Astrocyte (in vitro differentiated cells and primary cell): ENCODE measurements at regions not wholly inside any gene's neighbourhood (a gene's known extent, or its start where the extent isn't known, plus 50 kb on each side); places are given as distances from the start of the nearest gene placed in this dataset.

Source experiments
- EZH2 ChIP-seq: IDR thresholded peaks from 2 replicates; pipeline ENCODE4 v1.6.1; 2012; ENCODE audit warnings: mild to moderate bottlenecking, low read length, inconsistent platforms; ENCODE audit not compliant: insufficient read depth
- TF ChIP-seq, protein P1 (sequence below): IDR thresholded peaks from 2 replicates; pipeline ENCODE4 v1.5.1; 2011; ENCODE audit warnings: low read depth, mild to moderate bottlenecking, inconsistent platforms, low read length, moderate library complexity; ENCODE audit not compliant: insufficient read depth

DNA sequence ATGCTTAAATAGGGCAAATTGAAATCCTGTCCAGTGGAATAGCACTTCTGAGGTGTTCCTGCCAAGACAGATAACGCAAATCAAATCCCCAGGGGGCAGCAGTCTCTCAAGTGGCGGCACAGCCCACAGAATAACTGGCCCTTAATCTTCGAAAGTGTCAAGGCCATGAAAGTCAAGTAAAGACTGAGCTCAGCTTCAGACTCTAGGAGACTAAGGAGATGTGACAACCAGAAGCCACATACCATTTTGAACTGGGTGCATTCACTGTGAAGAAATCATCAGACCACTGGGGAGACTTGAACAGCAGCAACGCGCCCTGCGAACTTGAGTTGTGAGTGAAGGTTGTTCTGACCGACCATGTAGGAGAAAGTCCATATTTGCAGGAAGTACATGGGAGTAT lies 66.0 kb upstream of the ASAP2 start:
- TF ChIP-seq, protein P1, sequence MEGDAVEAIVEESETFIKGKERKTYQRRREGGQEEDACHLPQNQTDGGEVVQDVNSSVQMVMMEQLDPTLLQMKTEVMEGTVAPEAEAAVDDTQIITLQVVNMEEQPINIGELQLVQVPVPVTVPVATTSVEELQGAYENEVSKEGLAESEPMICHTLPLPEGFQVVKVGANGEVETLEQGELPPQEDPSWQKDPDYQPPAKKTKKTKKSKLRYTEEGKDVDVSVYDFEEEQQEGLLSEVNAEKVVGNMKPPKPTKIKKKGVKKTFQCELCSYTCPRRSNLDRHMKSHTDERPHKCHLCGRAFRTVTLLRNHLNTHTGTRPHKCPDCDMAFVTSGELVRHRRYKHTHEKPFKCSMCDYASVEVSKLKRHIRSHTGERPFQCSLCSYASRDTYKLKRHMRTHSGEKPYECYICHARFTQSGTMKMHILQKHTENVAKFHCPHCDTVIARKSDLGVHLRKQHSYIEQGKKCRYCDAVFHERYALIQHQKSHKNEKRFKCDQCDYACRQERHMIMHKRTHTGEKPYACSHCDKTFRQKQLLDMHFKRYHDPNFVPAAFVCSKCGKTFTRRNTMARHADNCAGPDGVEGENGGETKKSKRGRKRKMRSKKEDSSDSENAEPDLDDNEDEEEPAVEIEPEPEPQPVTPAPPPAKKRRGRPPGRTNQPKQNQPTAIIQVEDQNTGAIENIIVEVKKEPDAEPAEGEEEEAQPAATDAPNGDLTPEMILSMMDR, result no peak
- no peak for TF ChIP-seq EZH2
